Panc1 (cell line): ENCODE measurements at regions not wholly inside any gene's neighbourhood (a gene's known extent, or its start where the extent isn't known, plus 50 kb on each side); places are given as distances from the start of the nearest gene placed in this dataset.

Experiments used
- ATAC-seq: fragments of 200-7000 bp; cut with Tn5 transposase; 2 replicates; pipeline ENCODE4 v1.9.1; 2020; ENCODE audit warnings: mild to moderate bottlenecking, moderate library complexity
- BruUV-seq: library from RNA; stranded (reverse); fragments of 400-500 nt; replicated peaks from 2 replicates; lab custom pipeline; 2021; lab: Mats Ljungman, UMichigan
- CTCF ChIA-PET: fragments of 300-600 bp; sonication (Branson Sonifier 250); formaldehyde crosslinking; loops from one replicate; lab custom pipeline; 2022; ENCODE audit warnings: antibody characterized with exemption; lab: Charles Lee
- POLR2A ChIA-PET: fragments of 300-600 bp; sonication (Branson Sonifier 250); formaldehyde crosslinking; loops from one replicate; lab custom pipeline; 2022; ENCODE audit warnings: antibody characterized with exemption; lab: Charles Lee
- DNase-seq: peaks from one replicate; pipeline ENCODE4 v3.0.0-alpha.2; 2010; ENCODE audit warnings: low read depth, low spot score
- H3K27ac ChIP-seq: 2 replicates; pipeline ENCODE4 v1.5.1; 2011; ENCODE audit warnings: mild to moderate bottlenecking, low read length, inconsistent platforms
- H3K27me3 ChIP-seq: fragments of 200-500 bp; sonication (Bioruptor generic); 2 replicates; pipeline ENCODE4 v1.6.0; 2014; ENCODE audit warnings: low read length, inconsistent platforms; ENCODE audit not compliant: control insufficient read depth, insufficient read depth
- H3K36me3 ChIP-seq: fragments of 200-500 bp; sonication (Bioruptor generic); 2 replicates; pipeline ENCODE4 v1.5.1; 2014; ENCODE audit warnings: inconsistent platforms, mild to moderate bottlenecking, low read length, moderate library complexity; ENCODE audit not compliant: control insufficient read depth, insufficient read depth
- H3K4me1 ChIP-seq: 2 replicates; pipeline ENCODE4 v1.5.1; 2011; ENCODE audit warnings: inconsistent platforms, mild to moderate bottlenecking, low read length, moderate library complexity; ENCODE audit not compliant: control insufficient read depth, insufficient read depth
- H3K4me3 ChIP-seq, 2 experiments: 2 replicates each; pipeline ENCODE4 v1.5.1; 2011 to 2012; ENCODE audit warnings: low read depth in 2 of 2, low read length in 2 of 2, mild to moderate bottlenecking in 2 of 2, inconsistent platforms in 1 of 2, moderate library complexity in 1 of 2
- H3K9me3 ChIP-seq: fragments of 200-500 bp; sonication (Bioruptor generic); 2 replicates; pipeline ENCODE4 v1.5.1; 2014; ENCODE audit warnings: low read depth, mild to moderate bottlenecking, inconsistent platforms, low read length, moderate library complexity; ENCODE audit not compliant: control insufficient read depth, insufficient read depth
- CTCF ChIP-seq: fragments of 450-650 bp; IDR thresholded peaks from 2 replicates; pipeline ENCODE4 v1.5.1; 2017; ENCODE audit warnings: mild to moderate bottlenecking
- POLR2AphosphoS5 ChIP-seq: IDR thresholded peaks from 2 replicates; pipeline ENCODE4 v1.6.1; 2012; ENCODE audit warnings: mild to moderate bottlenecking, low read depth, low read length, moderate library complexity
- REST ChIP-seq, 2 experiments: IDR thresholded peaks; 2 replicates each; pipeline ENCODE4 v1.6.1; 2011 to 2012; ENCODE audit warnings: low read depth in 2 of 2, control low read depth in 1 of 2, low read length in 1 of 2, mild to moderate bottlenecking in 1 of 2, moderate library complexity in 1 of 2; ENCODE audit not compliant: insufficient read depth in 1 of 2
- SIN3A ChIP-seq: IDR thresholded peaks from 2 replicates; pipeline ENCODE4 v1.6.1; 2012; ENCODE audit warnings: low read depth, mild to moderate bottlenecking, low read length, moderate library complexity, borderline replicate concordance; ENCODE audit not compliant: insufficient read depth
- TCF7L2 ChIP-seq: IDR thresholded peaks from 2 replicates; pipeline ENCODE4 v1.6.1; 2011; ENCODE audit warnings: mild to moderate bottlenecking, low read depth, low read length, inconsistent platforms
- in situ Hi-C: cut with HindIII; loops from 2 replicates; pipeline ENCODE4 v1.10.0; 2016; ENCODE audit warnings: low sequenced_read_pairs, low pct_unique_long_range_greater_than_20kb
- intact Hi-C: fragments of 100-400 bp; cut with micrococcal nuclease; formaldehyde crosslinking; loops from one replicate; pipeline ENCODE4 v1.10.0; 2022; ENCODE audit not compliant: unreplicated experiment

GRCh38 chr7:20896996-20897395 is 110.3 kb upstream of the SP8 start:
- no peak overlapping the region for H3K27ac ChIP-seq
- ATAC-seq, result no peak
- no peak overlapping the region for H3K4me3 ChIP-seq
- no peaks in the 10 kb centered on the region for H3K4me1 ChIP-seq
- DNase-seq, result no peak
- in situ Hi-C loops (no loop called here), intact Hi-C loops (no loop called here)
- POLR2A ChIA-PET, result no interaction called here
- H3K36me3 ChIP-seq, result no peaks in the 10 kb centered on the region
- H3K27me3 ChIP-seq, result no peaks in the 10 kb centered on the region
- no peaks in the 10 kb centered on the region for H3K9me3 ChIP-seq
- TF ChIP-seq REST (IDR thresholded peaks at IDR 0.05; ENCODE audit: insufficient read depth in 1 of 2, low read depth in 2 of 2, low read length in 1 of 2), result no peak
- TF ChIP-seq SIN3A, result no peak
- no peak for TF ChIP-seq POLR2AphosphoS5
- TF ChIP-seq CTCF, result no peak
- TF ChIP-seq TCF7L2, result no peak
- no TSS peak for BruUV-seq
- CTCF ChIA-PET, result interaction anchor here (0.5 kb wide), 1 partner anchor 530 kb away, joined by 8 read pairs; no protein-coding TSS in a partner anchor

GRCh38 chr7:20906801-20907453 is 120.2 kb upstream of the SP8 start:
- TF ChIP-seq CTCF, result no peak
- TF ChIP-seq SIN3A, result no peak
- TF ChIP-seq POLR2AphosphoS5, result no peak
- TF ChIP-seq REST (IDR thresholded peaks at IDR 0.05; ENCODE audit: insufficient read depth in 1 of 2, low read depth in 2 of 2, low read length in 1 of 2), result no peak
- no peak for TF ChIP-seq TCF7L2
- H3K27ac ChIP-seq, result no peak overlapping the region
- ATAC-seq (no peak), DNase-seq (no peak)
- POLR2A ChIA-PET, result no interaction called here
- no peaks in the 10 kb centered on the region for H3K27me3 ChIP-seq
- CTCF ChIA-PET, result no interaction called here
- no peaks in the 10 kb centered on the region for H3K9me3 ChIP-seq
- H3K4me3 ChIP-seq, result no peak overlapping the region
- no peaks in the 10 kb centered on the region for H3K4me1 ChIP-seq
- H3K36me3 ChIP-seq, result no peaks in the 10 kb centered on the region
- no TSS peak for BruUV-seq
- intact Hi-C loops (no loop called here), in situ Hi-C loops (no loop called here)
